HFF-Myc (cell line): ENCODE measurements at regions not wholly inside any gene's neighbourhood (a gene's known extent, or its start where the extent isn't known, plus 50 kb on each side); places are given as distances from the start of the nearest gene placed in this dataset.
A peak's percentile ranks its signal among the peaks of the same experiment; 100 is the strongest.

Experiments
- DNase-seq: peaks from one replicate; pipeline ENCODE4 v3.0.0-alpha.2; 2011; ENCODE audit warnings: low read depth; ENCODE audit errors: extremely low read depth
- H3K4me3 ChIP-seq: replicated peaks from 2 replicates; pipeline ENCODE4 v1.5.1; 2011; ENCODE audit warnings: low read depth, mild to moderate bottlenecking, control low read depth, low read length
- TF ChIP-seq, protein P1 (sequence below): IDR thresholded peaks from 2 replicates; pipeline ENCODE4 v1.5.1; 2012; ENCODE audit warnings: mild to moderate bottlenecking, low read depth, low read length, control low read depth; ENCODE audit errors: missing control alignments

DNA sequence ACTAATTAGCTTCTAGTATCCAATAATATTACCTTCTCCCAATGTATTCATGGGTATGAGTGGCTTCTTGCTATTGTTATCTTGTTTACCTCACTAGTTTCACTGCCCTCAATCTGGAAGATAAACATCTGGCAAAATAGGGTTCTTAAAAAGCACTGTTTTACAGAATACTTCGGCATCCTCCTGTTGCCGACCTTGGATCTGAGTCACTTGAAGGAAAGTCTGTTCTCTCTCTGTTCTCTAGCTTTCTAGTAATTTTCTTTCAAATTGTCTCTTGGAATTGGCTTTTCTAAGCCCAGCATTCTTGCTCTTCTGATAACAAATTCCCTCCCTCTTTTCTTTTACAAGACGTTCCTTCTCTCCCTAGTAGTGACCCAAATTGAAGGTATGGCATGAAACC, 189.5 kb downstream of the KITLG start:
- no peak overlapping the region for H3K4me3 ChIP-seq
- TF ChIP-seq, protein P1, sequence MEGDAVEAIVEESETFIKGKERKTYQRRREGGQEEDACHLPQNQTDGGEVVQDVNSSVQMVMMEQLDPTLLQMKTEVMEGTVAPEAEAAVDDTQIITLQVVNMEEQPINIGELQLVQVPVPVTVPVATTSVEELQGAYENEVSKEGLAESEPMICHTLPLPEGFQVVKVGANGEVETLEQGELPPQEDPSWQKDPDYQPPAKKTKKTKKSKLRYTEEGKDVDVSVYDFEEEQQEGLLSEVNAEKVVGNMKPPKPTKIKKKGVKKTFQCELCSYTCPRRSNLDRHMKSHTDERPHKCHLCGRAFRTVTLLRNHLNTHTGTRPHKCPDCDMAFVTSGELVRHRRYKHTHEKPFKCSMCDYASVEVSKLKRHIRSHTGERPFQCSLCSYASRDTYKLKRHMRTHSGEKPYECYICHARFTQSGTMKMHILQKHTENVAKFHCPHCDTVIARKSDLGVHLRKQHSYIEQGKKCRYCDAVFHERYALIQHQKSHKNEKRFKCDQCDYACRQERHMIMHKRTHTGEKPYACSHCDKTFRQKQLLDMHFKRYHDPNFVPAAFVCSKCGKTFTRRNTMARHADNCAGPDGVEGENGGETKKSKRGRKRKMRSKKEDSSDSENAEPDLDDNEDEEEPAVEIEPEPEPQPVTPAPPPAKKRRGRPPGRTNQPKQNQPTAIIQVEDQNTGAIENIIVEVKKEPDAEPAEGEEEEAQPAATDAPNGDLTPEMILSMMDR, result no peak
- no peak for DNase-seq

DNA sequence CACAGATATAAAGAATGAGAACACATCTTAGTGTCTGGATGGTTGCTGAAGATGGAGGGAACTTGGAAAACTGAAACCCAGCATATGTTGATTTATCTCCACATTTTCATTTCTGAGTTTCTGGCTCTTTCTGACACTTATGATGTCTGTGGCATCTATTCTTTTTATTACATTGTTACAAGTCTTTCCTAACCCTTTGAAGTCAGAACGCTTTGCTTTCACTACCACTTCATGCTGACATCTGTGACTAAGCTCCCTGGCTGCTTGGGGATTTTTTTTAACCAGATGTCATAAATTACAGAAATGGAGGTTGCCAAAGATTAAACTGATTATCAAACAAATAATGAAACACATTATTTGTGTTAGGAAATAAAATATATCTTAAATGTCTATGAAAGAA, 188.7 kb downstream of the KITLG start:
- no peak overlapping the region for H3K4me3 ChIP-seq
- DNase-seq, result peak; percentile 65
- TF ChIP-seq, protein P1, result no peak

DNA sequence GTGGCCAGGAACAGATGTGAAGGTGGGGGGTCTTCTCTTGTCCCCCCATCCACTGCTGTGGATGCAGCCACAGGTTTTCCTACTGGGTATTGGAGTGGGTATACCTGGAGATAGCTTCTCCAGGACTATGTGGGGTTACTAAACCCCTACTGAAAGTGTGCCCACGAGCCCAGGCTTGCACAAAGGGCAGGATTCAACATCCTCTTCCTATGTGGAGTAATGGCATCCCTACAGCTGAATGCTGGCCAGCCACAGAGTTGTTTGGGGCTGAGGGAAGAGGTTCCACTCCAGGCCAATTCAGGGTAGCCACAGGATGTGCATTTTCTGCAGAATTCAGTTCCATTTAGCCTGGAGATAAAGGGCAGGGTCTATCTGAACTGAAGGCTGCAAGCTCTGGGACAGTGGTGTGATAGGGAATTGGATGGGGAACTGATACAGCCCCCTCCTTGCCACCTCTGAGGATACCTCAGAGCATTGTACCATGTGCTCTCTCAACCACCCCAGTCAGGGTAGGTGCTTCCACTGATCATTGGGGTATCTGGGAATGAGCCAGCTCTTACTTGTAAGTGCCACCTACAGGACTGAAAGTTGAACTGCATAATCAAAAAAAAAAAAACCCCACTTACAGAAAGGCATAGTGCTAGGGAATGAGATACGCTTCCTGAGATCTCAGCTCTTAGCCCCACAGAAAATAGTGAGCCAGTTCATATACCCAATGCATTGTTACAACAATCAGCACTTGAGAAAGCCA, 187.1 kb downstream of the KITLG start:
- TF ChIP-seq, protein P1, result peak; percentile 33
- no peak for DNase-seq
- no peak overlapping the region for H3K4me3 ChIP-seq

DNA sequence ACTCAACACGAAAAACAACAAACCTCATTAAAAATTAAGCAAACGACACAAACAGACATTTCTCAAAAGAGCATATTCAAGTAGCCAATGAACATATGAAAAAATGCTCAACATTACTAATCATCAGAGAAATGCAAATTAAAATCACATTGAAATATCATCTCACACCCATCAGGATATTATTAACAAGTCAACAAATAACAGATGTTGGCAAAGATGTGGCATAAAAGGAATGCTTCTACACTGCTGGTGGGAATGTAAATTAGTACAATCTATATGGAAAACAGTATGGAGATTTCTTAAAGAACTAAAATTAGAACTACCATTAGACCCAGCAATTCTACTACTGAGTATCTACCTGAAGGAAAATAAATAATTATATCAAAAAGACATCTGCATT, 182.2 kb downstream of the KITLG start:
- no peak overlapping the region for H3K4me3 ChIP-seq

DNA sequence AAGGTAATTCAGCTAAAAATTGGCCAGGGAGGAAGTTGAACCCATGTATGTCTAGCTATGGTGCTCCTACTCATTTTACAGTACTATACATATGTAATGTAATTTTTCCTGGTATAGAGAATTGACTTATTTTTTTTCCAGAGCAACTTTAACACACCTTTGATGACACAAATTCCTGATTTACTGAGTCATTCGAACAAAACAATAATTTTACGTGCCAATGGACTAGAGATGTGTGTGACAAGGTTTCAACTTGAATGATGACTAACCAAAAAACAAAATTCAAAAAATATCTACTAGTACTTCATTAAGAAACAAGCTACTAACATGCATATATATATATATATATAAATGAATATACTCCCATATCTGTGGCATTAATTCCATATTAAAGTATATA, 180.5 kb downstream of the KITLG start:
- no peak overlapping the region for H3K4me3 ChIP-seq
- TF ChIP-seq, protein P1, result no peak
- no peak for DNase-seq

More for the DNA sequence above, 182.2 kb downstream of the KITLG start:
- TF ChIP-seq, protein P1, result no peak
- no peak for DNase-seq

DNA sequence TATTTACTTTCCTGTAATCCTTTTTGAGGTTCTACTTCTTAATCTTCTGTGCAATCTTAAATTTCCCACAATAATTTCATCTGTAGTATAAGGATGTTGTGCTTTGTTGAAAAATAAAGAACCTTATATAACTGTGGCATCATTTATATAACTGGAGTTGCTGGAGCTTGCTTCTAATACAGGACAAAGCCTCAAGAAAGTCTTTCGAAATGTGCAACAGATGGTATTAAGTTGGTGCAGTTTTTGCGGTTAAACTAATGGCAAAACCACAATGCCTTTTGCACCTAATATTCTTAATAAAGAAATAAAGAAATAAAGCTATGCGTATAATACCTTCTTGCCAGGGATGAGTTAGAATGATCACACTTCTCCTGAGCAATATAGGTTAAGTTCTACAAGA, 180.0 kb downstream of the KITLG start:
- TF ChIP-seq, protein P1, result no peak
- no peak for DNase-seq
- no peak overlapping the region for H3K4me3 ChIP-seq

DNA sequence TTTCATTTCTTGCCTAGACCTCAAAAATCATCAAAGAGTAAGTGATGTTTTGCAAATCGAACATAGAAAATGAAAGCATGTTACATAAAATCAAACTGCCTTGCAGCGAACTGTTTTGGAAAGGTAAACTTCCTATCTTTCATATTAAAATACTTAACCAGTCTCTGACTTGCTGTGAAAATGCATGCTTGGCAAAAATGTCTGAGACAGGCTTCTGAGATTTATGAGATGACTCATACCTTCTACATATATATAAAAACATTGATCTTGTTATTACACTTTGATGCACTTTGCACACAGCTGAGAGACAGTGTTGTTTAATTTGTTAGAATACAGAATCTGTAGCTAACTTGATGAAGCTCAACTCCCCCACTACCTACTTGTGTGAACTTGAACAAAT, 179.1 kb downstream of the KITLG start:
- TF ChIP-seq, protein P1, result no peak
- DNase-seq, result no peak
- H3K4me3 ChIP-seq, result no peak overlapping the region
